ENCODE measurements at regions not wholly inside any gene's neighbourhood (a gene's known extent, or its start where the extent isn't known, plus 50 kb on each side); places are given as distances from the start of the nearest gene placed in this dataset.

- no peaks in the 10 kb centered on the region for H3K79me2 ChIP-seq (ENCODE audit: insufficient read depth, low read length)
- H3K9me3 ChIP-seq (ENCODE audit: insufficient read depth, low read depth, low read length) = peaks cover 3% of the 10 kb centered on the region
- H4K20me1 ChIP-seq (ENCODE audit: insufficient read depth, low read length, poor library complexity, severe bottlenecking) = no peaks in the 10 kb centered on the region
- no peaks in the 10 kb centered on the region for H3F3A ChIP-seq (ENCODE audit: low read depth)
- no peak overlapping the region for H2AFZ ChIP-seq (ENCODE audit: low read length)
- no peaks in the 10 kb centered on the region for H3K36me3 ChIP-seq (ENCODE audit: insufficient read depth, low read length)
- no peak overlapping the region for H3K4me3 ChIP-seq (ENCODE audit: low read length, poor library complexity, severe bottlenecking)
- no peak overlapping the region for H3K9ac ChIP-seq (ENCODE audit: low read depth, low read length, poor library complexity, severe bottlenecking)
- no peaks in the 10 kb centered on the region for H3K27me3 ChIP-seq (ENCODE audit: insufficient read depth, low read length, poor library complexity, severe bottlenecking)
- no peaks in the 10 kb centered on the region for H3K4me1 ChIP-seq (ENCODE audit: insufficient read depth, low read length, poor library complexity, severe bottlenecking)
- no peak overlapping the region for H3K4me2 ChIP-seq (ENCODE audit: low read depth, low read length, poor library complexity, severe bottlenecking)
- TF ChIP-seq EZH2phosphoT487 (IDR thresholded peaks at IDR 0.05; ENCODE audit: borderline replicate concordance) = no peak
- TF ChIP-seq, protein P1, sequence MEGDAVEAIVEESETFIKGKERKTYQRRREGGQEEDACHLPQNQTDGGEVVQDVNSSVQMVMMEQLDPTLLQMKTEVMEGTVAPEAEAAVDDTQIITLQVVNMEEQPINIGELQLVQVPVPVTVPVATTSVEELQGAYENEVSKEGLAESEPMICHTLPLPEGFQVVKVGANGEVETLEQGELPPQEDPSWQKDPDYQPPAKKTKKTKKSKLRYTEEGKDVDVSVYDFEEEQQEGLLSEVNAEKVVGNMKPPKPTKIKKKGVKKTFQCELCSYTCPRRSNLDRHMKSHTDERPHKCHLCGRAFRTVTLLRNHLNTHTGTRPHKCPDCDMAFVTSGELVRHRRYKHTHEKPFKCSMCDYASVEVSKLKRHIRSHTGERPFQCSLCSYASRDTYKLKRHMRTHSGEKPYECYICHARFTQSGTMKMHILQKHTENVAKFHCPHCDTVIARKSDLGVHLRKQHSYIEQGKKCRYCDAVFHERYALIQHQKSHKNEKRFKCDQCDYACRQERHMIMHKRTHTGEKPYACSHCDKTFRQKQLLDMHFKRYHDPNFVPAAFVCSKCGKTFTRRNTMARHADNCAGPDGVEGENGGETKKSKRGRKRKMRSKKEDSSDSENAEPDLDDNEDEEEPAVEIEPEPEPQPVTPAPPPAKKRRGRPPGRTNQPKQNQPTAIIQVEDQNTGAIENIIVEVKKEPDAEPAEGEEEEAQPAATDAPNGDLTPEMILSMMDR (conservative IDR thresholded peaks at IDR 0.05; ENCODE audit: low read length) = no peak
- no peaks in the 10 kb centered on the region for H3K9me2 ChIP-seq (replicated peaks; ENCODE audit: low read depth, low read length)
Observed at GRCh38 chr22:49243335-49243734, 584.3 kb downstream of the BRD1 start.

GRCh38 chr22:49242480-49242879, 585.2 kb downstream of the BRD1 start:
- Histone ChIP-seq H3K36me3 (ENCODE audit: insufficient read depth, low read length) (no peaks in the 10 kb centered on the region), H3K9me2 (replicated peaks; ENCODE audit: low read depth, low read length) (no peaks in the 10 kb centered on the region), H3K27me3 (ENCODE audit: insufficient read depth, low read length, poor library complexity, severe bottlenecking) (no peaks in the 10 kb centered on the region), H3K4me3 (ENCODE audit: low read length, poor library complexity, severe bottlenecking) (no peak overlapping the region), H3K4me2 (ENCODE audit: low read depth, low read length, poor library complexity, severe bottlenecking) (no peak overlapping the region), H3K9me3 (ENCODE audit: insufficient read depth, low read depth, low read length) (peaks cover 7% of the 10 kb centered on the region), H4K20me1 (ENCODE audit: insufficient read depth, low read length, poor library complexity, severe bottlenecking) (no peaks in the 10 kb centered on the region), H3K9ac (ENCODE audit: low read depth, low read length, poor library complexity, severe bottlenecking) (no peak overlapping the region), H3K79me2 (ENCODE audit: insufficient read depth, low read length) (no peaks in the 10 kb centered on the region), H3K4me1 (ENCODE audit: insufficient read depth, low read length, poor library complexity, severe bottlenecking) (no peaks in the 10 kb centered on the region), H2AFZ (ENCODE audit: low read length) (no peak overlapping the region), H3F3A (ENCODE audit: low read depth) (no peaks in the 10 kb centered on the region)
- TF ChIP-seq, protein P1 (conservative IDR thresholded peaks at IDR 0.05; ENCODE audit: low read length) = no peak
- TF ChIP-seq EZH2phosphoT487 (IDR thresholded peaks at IDR 0.05; ENCODE audit: borderline replicate concordance) = no peak

DNA sequence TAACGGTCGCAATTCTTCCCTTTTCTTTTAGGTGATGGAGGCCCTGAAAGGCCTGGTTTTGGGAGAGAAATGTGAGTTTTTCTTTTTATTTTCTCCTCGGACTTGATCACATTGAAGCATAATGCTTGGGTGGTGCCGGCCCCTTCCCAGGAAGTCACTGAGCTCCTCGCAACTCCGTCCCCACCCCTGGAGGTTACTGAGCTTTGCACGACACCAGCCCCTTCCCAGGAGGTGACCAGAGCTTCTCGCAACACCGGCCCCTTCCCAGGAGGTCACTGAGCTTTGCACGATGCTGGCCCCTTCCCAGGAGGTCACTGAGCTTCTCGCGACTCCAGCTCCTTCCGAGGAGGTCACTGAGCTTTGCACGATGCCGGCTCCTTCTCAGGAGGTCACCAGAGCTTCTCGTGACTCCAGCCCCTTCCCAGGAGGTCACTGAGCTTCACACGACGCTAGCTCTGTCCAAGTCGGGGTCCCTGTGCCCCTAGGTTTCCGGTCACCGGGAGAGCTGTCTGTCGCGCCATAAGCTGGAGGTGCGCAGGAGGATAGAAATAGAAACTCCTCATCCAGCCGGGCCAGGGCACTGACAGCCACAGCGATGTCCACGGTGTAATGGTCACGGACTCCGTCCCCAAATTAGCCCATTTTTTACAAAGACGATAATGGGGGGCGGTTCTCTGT, 586.4 kb downstream of the BRD1 start:
- H3K4me2 ChIP-seq (ENCODE audit: low read depth, low read length, poor library complexity, severe bottlenecking) = no peak overlapping the region
- no peak overlapping the region for H3K9ac ChIP-seq (ENCODE audit: low read depth, low read length, poor library complexity, severe bottlenecking)
- no peaks in the 10 kb centered on the region for H3K9me2 ChIP-seq (replicated peaks; ENCODE audit: low read depth, low read length)
- H3K4me3 ChIP-seq (ENCODE audit: low read length, poor library complexity, severe bottlenecking) = no peak overlapping the region
- H3K4me1 ChIP-seq (ENCODE audit: insufficient read depth, low read length, poor library complexity, severe bottlenecking) = no peaks in the 10 kb centered on the region
- no peaks in the 10 kb centered on the region for H3K27me3 ChIP-seq (ENCODE audit: insufficient read depth, low read length, poor library complexity, severe bottlenecking)
- H3K79me2 ChIP-seq (ENCODE audit: insufficient read depth, low read length) = no peaks in the 10 kb centered on the region
- TF ChIP-seq, protein P1 (conservative IDR thresholded peaks at IDR 0.05; ENCODE audit: low read length) = no peak
- TF ChIP-seq EZH2phosphoT487 (IDR thresholded peaks at IDR 0.05; ENCODE audit: borderline replicate concordance) = no peak
- H3K9me3 ChIP-seq (ENCODE audit: insufficient read depth, low read depth, low read length) = peaks cover 7% of the 10 kb centered on the region
- no peaks in the 10 kb centered on the region for H3F3A ChIP-seq (ENCODE audit: low read depth)
- no peak overlapping the region for H2AFZ ChIP-seq (ENCODE audit: low read length)
- H3K36me3 ChIP-seq (ENCODE audit: insufficient read depth, low read length) = no peaks in the 10 kb centered on the region
- H4K20me1 ChIP-seq (ENCODE audit: insufficient read depth, low read length, poor library complexity, severe bottlenecking) = no peaks in the 10 kb centered on the region
